GM12865 (cell line): ENCODE measurements at regions not wholly inside any gene's neighbourhood (a gene's known extent, or its start where the extent isn't known, plus 50 kb on each side); places are given as distances from the start of the nearest gene placed in this dataset.
"Not testable (repeated sequence)": the region's sequence is repeated elsewhere in the genome, so short reads cannot be mapped to it uniquely, and the experiment has no call there.

ENCODE experiments used
- DNase-seq: peaks from one replicate; pipeline ENCODE4 v3.0.0; 2010; ENCODE audit warnings: low read depth
- H3K4me3 ChIP-seq: 2 replicates; pipeline ENCODE4 v1.5.1; 2011; ENCODE audit warnings: mild to moderate bottlenecking, low read depth, low read length, control low read depth
- CTCF ChIP-seq: IDR thresholded peaks from 2 replicates; pipeline ENCODE4 v1.5.1; 2011; ENCODE audit warnings: low read length, control low read depth, low read depth, inconsistent platforms; ENCODE audit not compliant: insufficient read depth; ENCODE audit errors: missing control alignments

DNA sequence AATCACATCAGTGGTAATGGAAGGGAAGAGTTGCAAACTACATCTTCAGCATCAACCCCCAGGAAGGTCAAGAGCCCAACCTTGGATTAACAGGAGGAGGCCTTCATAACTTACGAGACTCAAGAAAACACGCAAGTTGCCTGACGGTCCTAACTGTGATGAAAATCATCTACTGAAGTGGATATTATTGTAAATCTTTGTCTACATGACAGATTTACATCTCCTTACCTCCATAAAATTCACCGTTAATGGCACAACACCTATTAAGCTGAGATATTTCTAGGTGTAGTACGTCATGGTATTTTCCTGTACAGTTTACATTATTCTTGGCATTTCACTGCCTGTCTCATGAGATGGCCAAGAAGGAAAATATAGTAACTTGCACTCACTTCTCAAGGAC lies 332.0 kb downstream of the NSUN3 start:
- no peak for TF ChIP-seq CTCF
- DNase-seq = no peak
- no peak overlapping the region for H3K4me3 ChIP-seq

GRCh38 chr3:94395851-94396250 lies 333.0 kb downstream of the NSUN3 start:
- TF ChIP-seq CTCF = no peak
- no peak for DNase-seq
- no peak overlapping the region for H3K4me3 ChIP-seq

GRCh38 chr3:94398036-94398435 lies 335.2 kb downstream of the NSUN3 start:
- H3K4me3 ChIP-seq = no peak overlapping the region
- no peak for TF ChIP-seq CTCF
- DNase-seq = no peak

DNA sequence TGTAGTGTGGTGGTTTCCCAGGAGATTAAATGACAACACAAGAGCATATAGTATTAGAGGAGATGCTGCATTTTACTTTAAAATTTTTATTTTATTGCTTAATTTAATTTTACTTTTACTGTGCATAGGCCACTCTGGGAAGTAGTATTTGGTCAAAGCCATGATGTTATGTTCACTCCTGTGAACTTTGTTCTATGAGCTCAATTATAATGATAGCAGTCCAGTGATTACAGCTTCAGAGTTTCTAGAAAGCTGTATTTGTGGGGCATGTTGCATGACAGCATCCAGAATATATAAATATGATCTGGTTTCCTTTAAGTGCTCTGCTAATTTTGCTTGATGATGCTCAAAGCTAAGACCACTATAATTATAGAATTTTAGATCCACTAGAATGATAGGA lies 338.6 kb downstream of the NSUN3 start:
- no peak overlapping the region for H3K4me3 ChIP-seq
- TF ChIP-seq CTCF = no peak
- no peak for DNase-seq

- no peak overlapping the region for H3K4me3 ChIP-seq
- no peak for TF ChIP-seq CTCF
- no peak for DNase-seq
These were observed 339.3 kb downstream of the NSUN3 start for GRCh38 chr3:94402126-94402525.

- TF ChIP-seq CTCF = no peak
- no peak for DNase-seq
These were observed 342.6 kb downstream of the NSUN3 start for GRCh38 chr3:94405258-94406035.

GRCh38 chr3:94406595-94406994 lies 343.7 kb downstream of the NSUN3 start:
- no peak for TF ChIP-seq CTCF
- DNase-seq = no peak
- H3K4me3 ChIP-seq = no peak overlapping the region

More at GRCh38 chr3:94405258-94406035, 342.6 kb downstream of the NSUN3 start:
- H3K4me3 ChIP-seq = no peak overlapping the region

- DNase-seq, H3K4me3 ChIP-seq: not testable (repeated sequence)
These were observed 350.1 kb downstream of the NSUN3 start for GRCh38 chr3:94412936-94413335.
